SK-N-MC (cell line): ENCODE measurements at regions not wholly inside any gene's neighbourhood (a gene's known extent, or its start where the extent isn't known, plus 50 kb on each side); places are given as distances from the start of the nearest gene placed in this dataset.

Experiments used
- DNase-seq: peaks from one replicate; pipeline ENCODE4 v3.0.0-alpha.2; 2011; ENCODE audit warnings: low read depth, low spot score
- H3K27ac ChIP-seq: fragments of 200-600 bp; sonication (generic); 2 replicates; pipeline ENCODE4 v1.5.1; 2016; ENCODE audit warnings: mixed run types
- H3K36me3 ChIP-seq: fragments of 200-600 bp; sonication (generic); 2 replicates; pipeline ENCODE4 v1.6.1; 2017; ENCODE audit warnings: antibody characterized with exemption, low read length, mixed read lengths; ENCODE audit not compliant: insufficient read depth
- H3K4me3 ChIP-seq: fragments of 200-600 bp; sonication (generic); 2 replicates; pipeline ENCODE4 v1.5.1; 2016
- H3K9ac ChIP-seq: fragments of 200-600 bp; sonication (generic); 2 replicates; pipeline ENCODE4 v1.8.0; 2017; ENCODE audit warnings: mixed run types, mixed read lengths; ENCODE audit not compliant: insufficient read length
- H3K9me3 ChIP-seq: fragments of 200-600 bp; sonication (generic); 2 replicates; pipeline ENCODE4 v1.6.1; 2017; ENCODE audit warnings: low read depth, mild to moderate bottlenecking, antibody characterized with exemption, low read length, moderate library complexity, mixed read lengths
- EZH2 ChIP-seq: fragments of 200-600 bp; sonication (generic); IDR thresholded peaks from one replicate; pipeline ENCODE4 v1.6.1; 2017; ENCODE audit warnings: antibody characterized with exemption
- FOXP2 ChIP-seq: optimal IDR thresholded peaks from 2 replicates; pipeline ENCODE3; 2011; ENCODE audit warnings: mild to moderate bottlenecking, moderate library complexity; ENCODE audit not compliant: insufficient read depth; ENCODE audit errors: extremely low read length, control extremely low read depth
- POLR2AphosphoS5 ChIP-seq: IDR thresholded peaks from 2 replicates; pipeline ENCODE4 v1.6.1; 2012; ENCODE audit warnings: mild to moderate bottlenecking, low read depth, low read length, borderline replicate concordance

- Histone ChIP-seq H3K27ac (no peak overlapping the region), H3K9ac (no peak overlapping the region), H3K36me3 (no peaks in the 10 kb centered on the region), H3K4me3 (no peak overlapping the region), H3K9me3 (no peaks in the 10 kb centered on the region)
- TF ChIP-seq EZH2 (no peak), FOXP2 (no peak), POLR2AphosphoS5 (no peak)
- no peak for DNase-seq
Observed at GRCh38 chr6:63058601-63059000, 152.7 kb upstream of the FKBP1C start.

GRCh38 chr6:63063631-63064271 is 147.5 kb upstream of the FKBP1C start:
- H3K4me3 ChIP-seq = no peak overlapping the region

GRCh38 chr6:63066055-63066704 is 145.1 kb upstream of the FKBP1C start:
- Histone ChIP-seq H3K9me3 (no peaks in the 10 kb centered on the region), H3K36me3 (no peaks in the 10 kb centered on the region), H3K27ac (no peak overlapping the region), H3K9ac (no peak overlapping the region), H3K4me3 (no peak overlapping the region)
- no peak for DNase-seq
- TF ChIP-seq POLR2AphosphoS5 (no peak), EZH2 (no peak), FOXP2 (no peak)

More at GRCh38 chr6:63063631-63064271, 147.5 kb upstream of the FKBP1C start:
- TF ChIP-seq FOXP2 (no peak), POLR2AphosphoS5 (no peak), EZH2 (no peak)
- no peak for DNase-seq
- no peak overlapping the region for H3K27ac ChIP-seq
- H3K9ac ChIP-seq = no peak overlapping the region
- no peaks in the 10 kb centered on the region for H3K9me3 ChIP-seq
- H3K36me3 ChIP-seq = no peaks in the 10 kb centered on the region

DNA sequence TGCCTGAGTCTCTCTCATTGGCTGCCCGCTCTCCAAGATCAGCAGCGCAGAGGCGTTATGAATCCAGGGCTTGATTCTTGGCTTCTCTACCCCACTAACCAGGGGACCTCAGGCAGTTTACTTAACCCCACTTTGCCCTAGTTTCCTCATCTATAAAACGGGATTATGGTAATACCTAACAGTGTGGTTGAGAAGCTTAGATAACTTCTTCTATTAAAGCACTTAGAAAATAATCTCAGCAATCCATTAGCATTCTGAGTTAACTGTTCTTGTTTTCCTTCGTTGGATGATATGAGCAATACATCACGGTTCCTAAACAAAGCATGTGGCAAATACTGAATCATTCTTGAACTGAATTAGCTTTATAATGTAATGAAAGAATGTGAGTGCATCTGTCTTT is 116.3 kb upstream of the FKBP1C start:
- Histone ChIP-seq H3K4me3 (no peak overlapping the region), H3K27ac (no peak overlapping the region), H3K9ac (no peak overlapping the region), H3K36me3 (no peaks in the 10 kb centered on the region), H3K9me3 (no peaks in the 10 kb centered on the region)
- DNase-seq = no peak
- TF ChIP-seq POLR2AphosphoS5 (no peak), FOXP2 (no peak), EZH2 (no peak)

DNA sequence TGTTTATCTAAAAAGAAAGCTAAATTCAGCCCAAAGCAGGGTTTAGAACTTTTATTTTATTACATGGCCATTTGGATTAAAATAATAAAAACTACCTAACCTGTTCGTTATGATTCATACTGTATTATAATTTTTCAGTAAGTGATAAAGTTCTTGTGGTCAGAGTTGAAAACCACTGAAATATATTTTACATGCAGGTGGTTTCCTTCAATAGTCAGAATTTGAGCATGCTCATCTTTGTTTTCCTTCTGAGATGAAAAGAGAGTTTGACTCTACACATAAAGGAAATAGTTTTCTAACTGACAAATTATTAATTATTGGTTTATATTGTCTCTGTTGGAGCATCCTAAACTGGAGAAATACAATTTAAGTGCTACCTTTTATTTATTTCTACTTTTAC is 114.0 kb upstream of the FKBP1C start:
- Histone ChIP-seq H3K9ac (no peak overlapping the region), H3K36me3 (no peaks in the 10 kb centered on the region), H3K27ac (no peak overlapping the region), H3K4me3 (no peak overlapping the region), H3K9me3 (no peaks in the 10 kb centered on the region)
- no peak for TF ChIP-seq POLR2AphosphoS5
- TF ChIP-seq EZH2 = no peak
- TF ChIP-seq FOXP2 = no peak
- DNase-seq = no peak

DNA sequence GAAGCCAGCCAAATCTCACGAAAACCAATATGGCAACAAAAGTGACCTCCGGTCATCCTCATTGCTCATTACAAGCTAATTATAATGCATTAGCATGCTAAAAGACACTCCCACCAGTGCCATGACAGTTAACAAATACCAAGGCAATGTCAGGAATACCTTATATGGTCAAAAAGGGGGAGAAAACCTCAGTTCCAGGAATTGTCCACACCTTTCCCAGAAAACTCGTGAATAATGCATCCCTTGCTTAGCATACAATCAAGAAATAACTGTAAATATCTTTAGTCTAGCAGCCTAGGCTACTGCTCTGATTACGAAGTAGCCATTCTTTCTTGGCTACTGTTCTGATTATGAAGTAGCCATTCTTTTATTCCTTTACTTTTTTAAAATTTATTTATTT is 112.5 kb upstream of the FKBP1C start:
- Histone ChIP-seq H3K36me3 (no peaks in the 10 kb centered on the region), H3K9me3 (no peaks in the 10 kb centered on the region), H3K4me3 (no peak overlapping the region), H3K27ac (no peak overlapping the region), H3K9ac (no peak overlapping the region)
- no peak for TF ChIP-seq FOXP2
- no peak for TF ChIP-seq POLR2AphosphoS5
- no peak for TF ChIP-seq EZH2
- DNase-seq = no peak

DNA sequence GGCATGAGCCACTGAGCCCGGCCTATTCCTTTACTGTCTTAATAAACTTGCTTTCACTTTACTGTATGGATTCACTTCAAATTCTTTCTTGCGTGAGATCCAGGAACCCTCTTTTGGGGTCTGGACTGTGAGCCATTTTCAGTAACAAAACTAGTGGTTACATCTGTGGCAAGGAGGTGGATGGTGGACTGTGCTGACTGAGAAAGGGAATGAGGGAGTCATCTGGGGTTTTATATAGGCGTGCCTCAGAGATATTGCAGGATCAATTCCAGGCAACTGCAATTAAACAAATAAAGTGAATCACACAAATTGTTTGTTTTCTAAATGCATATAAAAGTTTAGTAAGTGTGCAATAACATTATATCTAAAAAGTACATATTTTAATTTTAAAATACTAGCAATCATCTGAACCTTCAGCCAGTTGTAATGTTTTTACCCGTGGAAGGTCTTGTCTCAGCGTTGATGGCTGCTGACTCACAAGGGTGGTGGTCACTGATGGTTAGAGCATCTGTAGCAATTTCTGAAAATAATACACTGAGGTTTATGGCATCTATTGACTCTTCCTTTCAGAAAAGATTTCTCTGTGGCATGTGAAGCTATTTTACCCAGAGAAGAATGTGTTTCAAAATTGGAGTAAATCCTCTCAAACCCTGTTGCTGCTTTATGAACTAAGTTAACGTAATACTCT is 111.4 kb upstream of the FKBP1C start:
- Histone ChIP-seq H3K36me3 (no peaks in the 10 kb centered on the region), H3K9ac (no peak overlapping the region), H3K9me3 (no peaks in the 10 kb centered on the region), H3K4me3 (no peak overlapping the region), H3K27ac (no peak overlapping the region)
- TF ChIP-seq FOXP2 = no peak
- TF ChIP-seq EZH2 = no peak
- DNase-seq = no peak

DNA sequence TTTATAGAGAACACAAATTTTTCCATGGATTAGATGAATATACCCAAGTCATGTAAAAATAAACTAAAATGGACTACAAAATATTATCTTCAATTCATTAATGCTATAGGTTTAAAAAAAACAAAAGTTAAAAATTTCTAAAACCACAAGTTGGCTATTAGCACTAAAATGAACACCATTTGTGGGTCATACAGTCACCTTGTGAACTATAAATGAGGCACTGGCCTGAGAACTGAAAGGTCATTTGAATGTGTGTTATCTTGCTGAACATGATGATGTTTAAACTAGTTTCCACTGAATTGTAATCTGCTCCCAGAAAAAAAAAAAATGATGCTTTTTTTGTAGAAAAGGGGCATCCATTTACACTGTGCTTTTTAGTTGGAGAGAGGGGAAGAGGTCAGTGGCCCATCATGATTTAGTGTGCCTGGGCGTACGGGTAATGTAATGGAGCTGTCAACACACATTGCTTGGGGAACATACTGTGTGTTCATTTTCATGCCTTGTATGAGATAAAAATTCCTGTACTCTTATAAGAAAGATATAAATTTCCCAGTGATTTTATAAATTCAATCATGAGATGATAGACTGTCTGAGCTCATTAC is 96.6 kb upstream of the FKBP1C start:
- TF ChIP-seq POLR2AphosphoS5 (no peak), FOXP2 (no peak), EZH2 (no peak)
- Histone ChIP-seq H3K27ac (no peak overlapping the region), H3K9me3 (no peaks in the 10 kb centered on the region), H3K9ac (no peak overlapping the region), H3K36me3 (no peaks in the 10 kb centered on the region), H3K4me3 (no peak overlapping the region)
- DNase-seq = no peak

GRCh38 chr6:63121166-63121565 is 90.1 kb upstream of the FKBP1C start:
- TF ChIP-seq EZH2 = no peak
- no peak for TF ChIP-seq FOXP2
- TF ChIP-seq POLR2AphosphoS5 = no peak
- no peaks in the 10 kb centered on the region for H3K9me3 ChIP-seq
- H3K27ac ChIP-seq = no peak overlapping the region
- DNase-seq = no peak
- no peaks in the 10 kb centered on the region for H3K36me3 ChIP-seq
- H3K9ac ChIP-seq = no peak overlapping the region
- H3K4me3 ChIP-seq = no peak overlapping the region
